ENCODE measurements at regions not wholly inside any gene's neighbourhood (a gene's known extent, or its start where the extent isn't known, plus 50 kb on each side); places are given as distances from the start of the nearest gene placed in this dataset.

DNA sequence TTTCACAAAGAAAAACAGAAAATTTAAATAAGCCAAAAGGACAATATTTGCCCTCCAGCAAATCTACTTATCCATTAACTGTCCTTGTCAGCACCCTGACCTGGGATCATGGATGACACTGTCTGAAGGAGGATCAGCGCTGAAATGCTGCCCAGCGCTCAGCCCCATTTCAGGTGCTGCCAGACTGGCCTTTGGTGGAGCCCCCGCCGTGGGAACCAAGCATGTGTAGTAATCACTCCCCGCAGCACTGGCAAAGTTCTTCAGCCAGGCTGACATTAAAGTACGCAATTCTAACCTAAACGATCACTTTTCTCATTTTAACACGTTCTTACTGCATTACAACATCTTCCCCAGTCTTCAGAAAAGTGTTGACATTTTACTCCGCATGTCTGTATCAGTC, 108.6 kb upstream of the GPC1 start:
- TF ChIP-seq, protein P1, sequence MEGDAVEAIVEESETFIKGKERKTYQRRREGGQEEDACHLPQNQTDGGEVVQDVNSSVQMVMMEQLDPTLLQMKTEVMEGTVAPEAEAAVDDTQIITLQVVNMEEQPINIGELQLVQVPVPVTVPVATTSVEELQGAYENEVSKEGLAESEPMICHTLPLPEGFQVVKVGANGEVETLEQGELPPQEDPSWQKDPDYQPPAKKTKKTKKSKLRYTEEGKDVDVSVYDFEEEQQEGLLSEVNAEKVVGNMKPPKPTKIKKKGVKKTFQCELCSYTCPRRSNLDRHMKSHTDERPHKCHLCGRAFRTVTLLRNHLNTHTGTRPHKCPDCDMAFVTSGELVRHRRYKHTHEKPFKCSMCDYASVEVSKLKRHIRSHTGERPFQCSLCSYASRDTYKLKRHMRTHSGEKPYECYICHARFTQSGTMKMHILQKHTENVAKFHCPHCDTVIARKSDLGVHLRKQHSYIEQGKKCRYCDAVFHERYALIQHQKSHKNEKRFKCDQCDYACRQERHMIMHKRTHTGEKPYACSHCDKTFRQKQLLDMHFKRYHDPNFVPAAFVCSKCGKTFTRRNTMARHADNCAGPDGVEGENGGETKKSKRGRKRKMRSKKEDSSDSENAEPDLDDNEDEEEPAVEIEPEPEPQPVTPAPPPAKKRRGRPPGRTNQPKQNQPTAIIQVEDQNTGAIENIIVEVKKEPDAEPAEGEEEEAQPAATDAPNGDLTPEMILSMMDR (conservative IDR thresholded peaks at IDR 0.05; ENCODE audit: low read depth, low read length) = no peak
- TF ChIP-seq EZH2 (IDR thresholded peaks at IDR 0.05; ENCODE audit: borderline replicate concordance, low read depth, low read length, poor library complexity, severe bottlenecking) = no peak

Data from A673 (cell line).